ENCODE measurements at regions not wholly inside any gene's neighbourhood (a gene's known extent, or its start where the extent isn't known, plus 50 kb on each side); places are given as distances from the start of the nearest gene placed in this dataset.

DNA sequence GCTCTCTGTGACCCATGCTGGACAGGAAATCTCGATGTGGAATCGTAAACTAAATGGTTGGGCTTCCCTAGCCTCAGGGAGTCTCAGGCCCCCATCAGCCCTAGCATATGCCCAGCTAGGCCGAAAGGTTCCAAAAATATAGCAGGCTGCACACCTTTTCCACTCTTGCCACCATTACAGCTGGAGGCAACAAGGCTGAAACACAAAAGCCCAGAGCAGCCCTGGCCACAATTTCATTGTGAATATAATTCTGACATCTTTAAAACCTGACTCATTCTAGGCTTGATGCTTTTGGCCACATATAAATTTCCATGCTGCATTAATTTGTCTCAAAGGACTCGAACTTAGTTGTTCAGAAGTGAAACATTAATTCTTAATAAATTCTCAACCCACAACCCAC is 382.2 kb downstream of the GRIN2B start:
- Histone ChIP-seq H3K4me3 (ENCODE audit: low read length) (no peak overlapping the region), H3K9me2 (replicated peaks; ENCODE audit: control insufficient read depth, low read length) (no peaks in the 10 kb centered on the region), H3K36me3 (ENCODE audit: control insufficient read depth, low read length) (no peaks in the 10 kb centered on the region), H3K9me3 (ENCODE audit: control insufficient read depth, insufficient read depth, low read length) (no peaks in the 10 kb centered on the region), H3K4me2 (ENCODE audit: low read length) (no peak overlapping the region), H3K79me2 (ENCODE audit: control insufficient read depth, low read length) (no peaks in the 10 kb centered on the region), H3F3A (ENCODE audit: control insufficient read depth, insufficient read depth) (no peaks in the 10 kb centered on the region), H4K20me1 (ENCODE audit: control insufficient read depth, insufficient read depth, low read depth, low read length) (no peaks in the 10 kb centered on the region), H3K4me1 (ENCODE audit: control insufficient read depth, low read length) (no peaks in the 10 kb centered on the region), H3K27ac (ENCODE audit: low read depth, low read length) (no peak overlapping the region), H3K27me3 (ENCODE audit: control insufficient read depth, low read length) (no peaks in the 10 kb centered on the region)
- TF ChIP-seq, protein P1, sequence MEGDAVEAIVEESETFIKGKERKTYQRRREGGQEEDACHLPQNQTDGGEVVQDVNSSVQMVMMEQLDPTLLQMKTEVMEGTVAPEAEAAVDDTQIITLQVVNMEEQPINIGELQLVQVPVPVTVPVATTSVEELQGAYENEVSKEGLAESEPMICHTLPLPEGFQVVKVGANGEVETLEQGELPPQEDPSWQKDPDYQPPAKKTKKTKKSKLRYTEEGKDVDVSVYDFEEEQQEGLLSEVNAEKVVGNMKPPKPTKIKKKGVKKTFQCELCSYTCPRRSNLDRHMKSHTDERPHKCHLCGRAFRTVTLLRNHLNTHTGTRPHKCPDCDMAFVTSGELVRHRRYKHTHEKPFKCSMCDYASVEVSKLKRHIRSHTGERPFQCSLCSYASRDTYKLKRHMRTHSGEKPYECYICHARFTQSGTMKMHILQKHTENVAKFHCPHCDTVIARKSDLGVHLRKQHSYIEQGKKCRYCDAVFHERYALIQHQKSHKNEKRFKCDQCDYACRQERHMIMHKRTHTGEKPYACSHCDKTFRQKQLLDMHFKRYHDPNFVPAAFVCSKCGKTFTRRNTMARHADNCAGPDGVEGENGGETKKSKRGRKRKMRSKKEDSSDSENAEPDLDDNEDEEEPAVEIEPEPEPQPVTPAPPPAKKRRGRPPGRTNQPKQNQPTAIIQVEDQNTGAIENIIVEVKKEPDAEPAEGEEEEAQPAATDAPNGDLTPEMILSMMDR (IDR thresholded peaks at IDR 0.05; ENCODE audit: low read depth, low read length, poor library complexity, severe bottlenecking) = no peak
- no peak for TF ChIP-seq EZH2phosphoT487 (IDR thresholded peaks at IDR 0.05; ENCODE audit: borderline replicate concordance, low read length)

DNA sequence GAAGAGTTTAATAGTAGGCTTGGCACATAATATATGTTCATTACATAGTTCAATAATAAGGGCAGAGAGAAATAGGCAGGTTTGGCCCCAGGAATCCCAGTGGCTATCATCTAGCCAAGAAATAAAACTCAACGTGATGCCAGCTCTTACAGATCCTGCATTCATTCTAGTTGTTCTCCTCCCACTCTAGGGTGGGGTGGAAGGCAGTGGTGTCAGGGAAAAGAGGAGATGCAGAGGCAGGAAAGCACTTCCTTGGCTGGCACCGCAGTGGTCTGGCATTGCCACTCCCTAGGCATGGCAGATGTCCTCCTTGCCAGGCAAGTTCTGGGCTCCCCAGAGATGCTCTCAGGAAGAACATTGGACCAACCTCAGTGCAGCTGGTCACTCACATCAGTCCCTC is 383.6 kb downstream of the GRIN2B start:
- Histone ChIP-seq H3K4me3 (ENCODE audit: low read length) (no peak overlapping the region), H3F3A (ENCODE audit: control insufficient read depth, insufficient read depth) (no peaks in the 10 kb centered on the region), H3K79me2 (ENCODE audit: control insufficient read depth, low read length) (no peaks in the 10 kb centered on the region), H3K36me3 (ENCODE audit: control insufficient read depth, low read length) (no peaks in the 10 kb centered on the region), H3K4me1 (ENCODE audit: control insufficient read depth, low read length) (no peaks in the 10 kb centered on the region), H3K27me3 (ENCODE audit: control insufficient read depth, low read length) (no peaks in the 10 kb centered on the region), H3K4me2 (ENCODE audit: low read length) (no peak overlapping the region), H3K9me2 (replicated peaks; ENCODE audit: control insufficient read depth, low read length) (no peaks in the 10 kb centered on the region), H3K9me3 (ENCODE audit: control insufficient read depth, insufficient read depth, low read length) (no peaks in the 10 kb centered on the region), H4K20me1 (ENCODE audit: control insufficient read depth, insufficient read depth, low read depth, low read length) (no peaks in the 10 kb centered on the region), H3K27ac (ENCODE audit: low read depth, low read length) (no peak overlapping the region)
- TF ChIP-seq, protein P1 (IDR thresholded peaks at IDR 0.05; ENCODE audit: low read depth, low read length, poor library complexity, severe bottlenecking) = no peak
- TF ChIP-seq EZH2phosphoT487 (IDR thresholded peaks at IDR 0.05; ENCODE audit: borderline replicate concordance, low read length) = no peak

DNA sequence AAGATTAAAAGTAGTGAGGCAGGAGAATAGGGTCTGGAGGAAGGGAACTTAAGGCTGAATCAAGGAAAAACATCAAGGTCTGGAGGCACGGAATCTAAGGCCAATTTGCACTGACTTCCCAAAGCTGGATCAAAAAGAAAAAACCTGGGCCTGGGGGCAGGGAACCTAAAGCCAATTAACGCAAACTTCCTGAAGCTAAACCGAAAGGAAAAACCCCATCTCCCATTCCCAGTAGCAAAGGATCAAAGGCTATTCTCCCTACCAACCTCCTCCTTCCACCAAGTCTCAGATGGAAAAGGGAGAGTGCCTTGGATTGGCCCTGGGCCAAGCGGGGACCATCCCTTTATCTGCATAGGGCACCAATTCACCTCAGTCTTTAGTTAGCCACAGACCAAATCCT is 384.2 kb downstream of the GRIN2B start:
- no peaks in the 10 kb centered on the region for H3K27me3 ChIP-seq (ENCODE audit: control insufficient read depth, low read length)
- H3K9me2 ChIP-seq (replicated peaks; ENCODE audit: control insufficient read depth, low read length) = no peaks in the 10 kb centered on the region
- H3K9me3 ChIP-seq (ENCODE audit: control insufficient read depth, insufficient read depth, low read length) = no peaks in the 10 kb centered on the region
- no peaks in the 10 kb centered on the region for H3F3A ChIP-seq (ENCODE audit: control insufficient read depth, insufficient read depth)
- H3K4me2 ChIP-seq (ENCODE audit: low read length) = no peak overlapping the region
- H3K4me3 ChIP-seq (ENCODE audit: low read length) = no peak overlapping the region
- TF ChIP-seq, protein P1 (IDR thresholded peaks at IDR 0.05; ENCODE audit: low read depth, low read length, poor library complexity, severe bottlenecking) = no peak
- TF ChIP-seq EZH2phosphoT487 (IDR thresholded peaks at IDR 0.05; ENCODE audit: borderline replicate concordance, low read length) = no peak
- no peaks in the 10 kb centered on the region for H3K36me3 ChIP-seq (ENCODE audit: control insufficient read depth, low read length)
- H3K4me1 ChIP-seq (ENCODE audit: control insufficient read depth, low read length) = no peaks in the 10 kb centered on the region
- no peaks in the 10 kb centered on the region for H4K20me1 ChIP-seq (ENCODE audit: control insufficient read depth, insufficient read depth, low read depth, low read length)
- H3K27ac ChIP-seq (ENCODE audit: low read depth, low read length) = no peak overlapping the region
- H3K79me2 ChIP-seq (ENCODE audit: control insufficient read depth, low read length) = no peaks in the 10 kb centered on the region

DNA sequence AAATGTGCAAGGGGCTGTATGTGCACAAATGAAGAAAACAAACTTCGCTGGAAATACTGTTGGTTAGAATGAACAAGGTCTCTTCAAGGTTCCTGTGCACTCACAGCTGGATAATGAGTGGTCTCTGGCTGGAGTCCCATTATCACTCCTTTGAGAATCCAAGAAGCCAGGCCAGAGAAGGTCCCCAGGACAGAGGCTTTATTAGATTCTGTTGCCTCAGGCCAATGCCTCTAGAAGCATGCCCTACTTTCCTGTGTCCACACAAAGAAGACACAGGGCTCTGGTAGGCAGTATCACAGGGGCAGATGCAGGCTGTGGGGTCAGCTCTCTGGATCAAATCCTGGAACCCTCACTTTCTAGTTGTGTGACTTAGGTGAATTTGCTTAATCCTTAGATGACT is 384.7 kb downstream of the GRIN2B start:
- Histone ChIP-seq H3K27ac (ENCODE audit: low read depth, low read length) (no peak overlapping the region), H3K9me3 (ENCODE audit: control insufficient read depth, insufficient read depth, low read length) (no peaks in the 10 kb centered on the region), H3K27me3 (ENCODE audit: control insufficient read depth, low read length) (no peaks in the 10 kb centered on the region), H3K4me2 (ENCODE audit: low read length) (no peak overlapping the region), H3K4me1 (ENCODE audit: control insufficient read depth, low read length) (no peaks in the 10 kb centered on the region), H3K9me2 (replicated peaks; ENCODE audit: control insufficient read depth, low read length) (no peaks in the 10 kb centered on the region), H3K4me3 (ENCODE audit: low read length) (no peak overlapping the region), H3K79me2 (ENCODE audit: control insufficient read depth, low read length) (no peaks in the 10 kb centered on the region), H4K20me1 (ENCODE audit: control insufficient read depth, insufficient read depth, low read depth, low read length) (no peaks in the 10 kb centered on the region), H3F3A (ENCODE audit: control insufficient read depth, insufficient read depth) (no peaks in the 10 kb centered on the region), H3K36me3 (ENCODE audit: control insufficient read depth, low read length) (no peaks in the 10 kb centered on the region)
- TF ChIP-seq EZH2phosphoT487 (IDR thresholded peaks at IDR 0.05; ENCODE audit: borderline replicate concordance, low read length) = no peak
- TF ChIP-seq, protein P1 (IDR thresholded peaks at IDR 0.05; ENCODE audit: low read depth, low read length, poor library complexity, severe bottlenecking) = no peak
